ENCODE measurements at regions not wholly inside any gene's neighbourhood (a gene's known extent, or its start where the extent isn't known, plus 50 kb on each side); places are given as distances from the start of the nearest gene placed in this dataset.

GRCh38 chr10:126851414-126852108 lies 53.7 kb upstream of the DOCK1 start:
- DNase-seq: no peak

- DNase-seq: no peak
Observed at GRCh38 chr10:126854726-126855495, 50.3 kb upstream of the DOCK1 start.

Data from activated T-cell treated with anti-CD3 and anti-CD28 coated beads for 4 hours (primary cell).